ENCODE measurements at regions not wholly inside any gene's neighbourhood (a gene's known extent, or its start where the extent isn't known, plus 50 kb on each side); places are given as distances from the start of the nearest gene placed in this dataset.

- no peaks in the 10 kb centered on the region for H3K9me1 ChIP-seq (ENCODE audit: control insufficient read depth, extremely low read depth, insufficient read depth, low read length)
- H3K36me3 ChIP-seq (ENCODE audit: control insufficient read depth in 2 of 2, extremely low read depth in 1 of 2, insufficient read depth in 2 of 2, low read length in 2 of 2): no peaks in the 10 kb centered on the region
- no peak overlapping the region for H3K4me2 ChIP-seq (ENCODE audit: control insufficient read depth, extremely low read depth, insufficient read depth, low read depth, low read length)
- peaks cover 3% of the 10 kb centered on the region for H3K9me3 ChIP-seq (ENCODE audit: control insufficient read depth, low read depth, low read length)
- FAIRE-seq (no peak), DNase-seq (ENCODE audit: low read depth, low spot score) (no peak)
- no peaks in the 10 kb centered on the region for H4K20me1 ChIP-seq (ENCODE audit: control insufficient read depth, extremely low read depth, insufficient read depth, low read length)
- H3K27ac ChIP-seq (ENCODE audit: control insufficient read depth, insufficient read depth, low read length): no peak overlapping the region
- H3K4me1 ChIP-seq (ENCODE audit: control insufficient read depth, extremely low read depth, insufficient read depth, low read length): no peaks in the 10 kb centered on the region
- dilution Hi-C loops (cut with MboI; ENCODE audit: extremely low pct_ligation_motif_present, low sequenced_read_pairs): no loop called here
- TF ChIP-seq EZH2 (IDR thresholded peaks at IDR 0.05; ENCODE audit: low read length): no peak
- TF ChIP-seq, protein P1, sequence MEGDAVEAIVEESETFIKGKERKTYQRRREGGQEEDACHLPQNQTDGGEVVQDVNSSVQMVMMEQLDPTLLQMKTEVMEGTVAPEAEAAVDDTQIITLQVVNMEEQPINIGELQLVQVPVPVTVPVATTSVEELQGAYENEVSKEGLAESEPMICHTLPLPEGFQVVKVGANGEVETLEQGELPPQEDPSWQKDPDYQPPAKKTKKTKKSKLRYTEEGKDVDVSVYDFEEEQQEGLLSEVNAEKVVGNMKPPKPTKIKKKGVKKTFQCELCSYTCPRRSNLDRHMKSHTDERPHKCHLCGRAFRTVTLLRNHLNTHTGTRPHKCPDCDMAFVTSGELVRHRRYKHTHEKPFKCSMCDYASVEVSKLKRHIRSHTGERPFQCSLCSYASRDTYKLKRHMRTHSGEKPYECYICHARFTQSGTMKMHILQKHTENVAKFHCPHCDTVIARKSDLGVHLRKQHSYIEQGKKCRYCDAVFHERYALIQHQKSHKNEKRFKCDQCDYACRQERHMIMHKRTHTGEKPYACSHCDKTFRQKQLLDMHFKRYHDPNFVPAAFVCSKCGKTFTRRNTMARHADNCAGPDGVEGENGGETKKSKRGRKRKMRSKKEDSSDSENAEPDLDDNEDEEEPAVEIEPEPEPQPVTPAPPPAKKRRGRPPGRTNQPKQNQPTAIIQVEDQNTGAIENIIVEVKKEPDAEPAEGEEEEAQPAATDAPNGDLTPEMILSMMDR (optimal IDR thresholded peaks at IDR 0.05 in 1 of 3, IDR thresholded peaks at IDR 0.05 in 1 of 3, conservative IDR thresholded peaks at IDR 0.05 in 1 of 3; ENCODE audit: extremely low read depth in 1 of 3, insufficient read depth in 2 of 3, low read length in 3 of 3): no peak
- H3K79me2 ChIP-seq (ENCODE audit: control insufficient read depth, insufficient read depth, low read length): no peaks in the 10 kb centered on the region
- H3K9ac ChIP-seq (ENCODE audit: control insufficient read depth, extremely low read depth, insufficient read depth, low read length): no peak overlapping the region
- no peaks in the 10 kb centered on the region for H3K27me3 ChIP-seq (ENCODE audit: control insufficient read depth, extremely low read depth, insufficient read depth, low read length)
- no peak overlapping the region for H2AFZ ChIP-seq (ENCODE audit: control insufficient read depth, low read length)
- no peak overlapping the region for H3K4me3 ChIP-seq (ENCODE audit: control insufficient read depth in 2 of 3, extremely low read depth in 1 of 3, insufficient read depth in 2 of 3, low read depth in 1 of 3, low read length in 3 of 3)
Measured at GRCh38 chr7:111633878-111634277, 71.6 kb upstream of the IMMP2L start.

DNA sequence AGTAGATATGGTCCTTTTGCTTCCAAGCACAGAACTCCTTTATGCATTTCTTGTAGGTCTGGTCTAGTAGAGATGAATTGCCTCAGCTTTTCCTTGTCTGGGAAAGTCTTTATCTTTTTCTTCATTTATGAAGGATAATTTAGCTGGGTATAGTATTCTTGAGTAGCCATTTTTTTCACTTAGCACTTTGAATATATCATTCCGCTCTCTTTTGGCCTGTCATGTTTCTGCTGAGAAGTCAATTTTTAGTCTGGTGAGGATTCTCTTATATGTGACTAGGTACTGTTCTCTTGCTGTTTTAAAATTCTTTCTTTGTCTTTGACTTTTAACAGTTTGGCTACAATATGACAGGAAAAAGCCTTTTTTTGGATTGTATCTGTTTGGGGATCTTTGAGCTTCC lies 68.6 kb upstream of the IMMP2L start:
- Histone ChIP-seq H3K9me3 (ENCODE audit: control insufficient read depth, low read depth, low read length) (peaks cover 3% of the 10 kb centered on the region), H3K4me2 (ENCODE audit: control insufficient read depth, extremely low read depth, insufficient read depth, low read depth, low read length) (no peak overlapping the region), H3K4me1 (ENCODE audit: control insufficient read depth, extremely low read depth, insufficient read depth, low read length) (no peaks in the 10 kb centered on the region), H3K9ac (ENCODE audit: control insufficient read depth, extremely low read depth, insufficient read depth, low read length) (no peak overlapping the region), H3K79me2 (ENCODE audit: control insufficient read depth, insufficient read depth, low read length) (no peaks in the 10 kb centered on the region), H2AFZ (ENCODE audit: control insufficient read depth, low read length) (no peak overlapping the region), H3K36me3 (ENCODE audit: control insufficient read depth in 2 of 2, extremely low read depth in 1 of 2, insufficient read depth in 2 of 2, low read length in 2 of 2) (no peaks in the 10 kb centered on the region), H3K27me3 (ENCODE audit: control insufficient read depth, extremely low read depth, insufficient read depth, low read length) (no peaks in the 10 kb centered on the region), H3K9me1 (ENCODE audit: control insufficient read depth, extremely low read depth, insufficient read depth, low read length) (no peaks in the 10 kb centered on the region), H3K4me3 (ENCODE audit: control insufficient read depth in 2 of 3, extremely low read depth in 1 of 3, insufficient read depth in 2 of 3, low read depth in 1 of 3, low read length in 3 of 3) (no peak overlapping the region), H3K27ac (ENCODE audit: control insufficient read depth, insufficient read depth, low read length) (no peak overlapping the region), H4K20me1 (ENCODE audit: control insufficient read depth, extremely low read depth, insufficient read depth, low read length) (no peaks in the 10 kb centered on the region)
- TF ChIP-seq, protein P1 (optimal IDR thresholded peaks at IDR 0.05 in 1 of 3, IDR thresholded peaks at IDR 0.05 in 1 of 3, conservative IDR thresholded peaks at IDR 0.05 in 1 of 3; ENCODE audit: extremely low read depth in 1 of 3, insufficient read depth in 2 of 3, low read length in 3 of 3): no peak
- TF ChIP-seq EZH2 (IDR thresholded peaks at IDR 0.05; ENCODE audit: low read length): no peak
- dilution Hi-C loops (cut with MboI; ENCODE audit: extremely low pct_ligation_motif_present, low sequenced_read_pairs): no loop called here
- FAIRE-seq: no peak
- DNase-seq (ENCODE audit: low read depth, low spot score): no peak
